SU-DHL-6 (cell line): ENCODE measurements at regions not wholly inside any gene's neighbourhood (a gene's known extent, or its start where the extent isn't known, plus 50 kb on each side); places are given as distances from the start of the nearest gene placed in this dataset.
"Not testable (repeated sequence)": the region's sequence is repeated elsewhere in the genome, so short reads cannot be mapped to it uniquely, and the experiment has no call there.

Experiments
- H2AFZ ChIP-seq: fragments of 200-600 bp; sonication (generic); 2 replicates; pipeline ENCODE4 v1.6.1; 2014; ENCODE audit warnings: low read depth, mild to moderate bottlenecking, moderate library complexity, mixed read lengths, antibody characterized with exemption, low read length; ENCODE audit not compliant: severe bottlenecking
- H3F3A ChIP-seq: fragments of 200-600 bp; shearing (Covaris generic); 2 replicates; pipeline ENCODE4 v1.6.0; 2016; ENCODE audit warnings: antibody characterized with exemption, mild to moderate bottlenecking; ENCODE audit not compliant: insufficient read depth
- H3K27ac ChIP-seq: fragments of 200-600 bp; sonication (generic); 2 replicates; pipeline ENCODE4 v1.5.1; 2016; ENCODE audit warnings: low read depth, mild to moderate bottlenecking, low read length, moderate library complexity, mixed read lengths
- H3K27me3 ChIP-seq: fragments of 200-600 bp; sonication (generic), shearing (Covaris generic); 2 replicates; pipeline ENCODE4 v1.6.0; 2014; ENCODE audit warnings: mild to moderate bottlenecking, low read length
- H3K36me3 ChIP-seq: fragments of 200-600 bp; sonication (generic); 2 replicates; pipeline ENCODE4 v1.6.1; 2014; ENCODE audit warnings: mild to moderate bottlenecking, low read length, mixed read lengths
- H3K4me2 ChIP-seq: fragments of 300-600, 200-600 bp; shearing (Covaris generic), sonication (generic); 2 replicates; pipeline ENCODE4 v1.6.0; 2014; ENCODE audit warnings: low read length, low read depth, mild to moderate bottlenecking; ENCODE audit not compliant: poor library complexity, severe bottlenecking
- H3K4me3 ChIP-seq: fragments of 200-600 bp; sonication (generic); 2 replicates; pipeline ENCODE4 v1.5.1; 2014; ENCODE audit warnings: antibody characterized with exemption, low read length, mild to moderate bottlenecking, mixed read lengths; ENCODE audit not compliant: insufficient read depth, poor library complexity, severe bottlenecking
- H3K79me2 ChIP-seq: fragments of 200-600 bp; sonication (generic); 2 replicates; pipeline ENCODE4 v1.6.1; 2014; ENCODE audit warnings: mild to moderate bottlenecking, low read length, moderate library complexity; ENCODE audit not compliant: insufficient read depth
- H3K9ac ChIP-seq: fragments of 200-600 bp; sonication (generic); 2 replicates; pipeline ENCODE4 v1.7.0; 2014; ENCODE audit warnings: mild to moderate bottlenecking, low read length
- H3K9me2 ChIP-seq: fragments of 200-600 bp; sonication (generic); replicated peaks from 2 replicates; pipeline ENCODE4 v1.6.1; 2014; ENCODE audit warnings: low read length; ENCODE audit not compliant: insufficient read depth
- H3K9me3 ChIP-seq: fragments of 200-600 bp; sonication (generic); 2 replicates; pipeline ENCODE4 v1.6.1; 2014; ENCODE audit warnings: low read length, mixed read lengths; ENCODE audit not compliant: insufficient read depth
- H4K20me1 ChIP-seq: fragments of 200-600 bp; sonication (generic); 2 replicates; pipeline ENCODE4 v1.6.1; 2014; ENCODE audit warnings: low read depth, mild to moderate bottlenecking, antibody characterized with exemption, low read length, moderate library complexity, mixed read lengths
- EZH2phosphoT487 ChIP-seq: fragments of 200-600 bp; sonication (generic), shearing (Covaris generic); conservative IDR thresholded peaks from 2 replicates; pipeline ENCODE4 v1.6.1; 2018; ENCODE audit warnings: mild to moderate bottlenecking, antibody characterized with exemption, low read length, moderate library complexity, mixed read lengths
- TF ChIP-seq, protein P1 (sequence below): fragments of 200-600 bp; sonication (generic); IDR thresholded peaks from one replicate; pipeline ENCODE4 v1.5.1; 2017; ENCODE audit warnings: antibody characterized with exemption, mild to moderate bottlenecking, low read length, moderate library complexity; ENCODE audit not compliant: insufficient read depth, poor library complexity, severe bottlenecking

DNA sequence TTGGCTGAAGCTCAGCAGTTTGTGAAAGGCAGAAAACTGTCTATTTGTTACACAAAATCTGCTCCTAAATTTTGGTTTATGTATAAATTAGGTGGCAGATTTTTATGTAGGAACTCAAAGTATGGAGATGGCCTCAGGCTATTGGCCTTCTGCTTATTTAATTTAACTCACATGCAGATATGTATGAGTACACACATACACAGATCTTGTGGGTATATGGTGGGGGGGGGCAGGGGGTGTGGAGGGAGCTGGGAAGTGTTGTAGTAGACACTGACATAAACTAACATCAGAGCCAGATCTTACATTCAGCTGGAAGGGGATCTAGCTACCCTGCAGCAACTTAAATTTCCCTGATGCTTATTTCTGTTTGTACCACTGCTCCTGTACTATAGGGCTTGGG, 170.8 kb downstream of the EPM2A start:
- H3K79me2 ChIP-seq: no peaks in the 10 kb centered on the region
- no peaks in the 10 kb centered on the region for H3K36me3 ChIP-seq
- H3K27me3 ChIP-seq: no peaks in the 10 kb centered on the region
- TF ChIP-seq, protein P1, sequence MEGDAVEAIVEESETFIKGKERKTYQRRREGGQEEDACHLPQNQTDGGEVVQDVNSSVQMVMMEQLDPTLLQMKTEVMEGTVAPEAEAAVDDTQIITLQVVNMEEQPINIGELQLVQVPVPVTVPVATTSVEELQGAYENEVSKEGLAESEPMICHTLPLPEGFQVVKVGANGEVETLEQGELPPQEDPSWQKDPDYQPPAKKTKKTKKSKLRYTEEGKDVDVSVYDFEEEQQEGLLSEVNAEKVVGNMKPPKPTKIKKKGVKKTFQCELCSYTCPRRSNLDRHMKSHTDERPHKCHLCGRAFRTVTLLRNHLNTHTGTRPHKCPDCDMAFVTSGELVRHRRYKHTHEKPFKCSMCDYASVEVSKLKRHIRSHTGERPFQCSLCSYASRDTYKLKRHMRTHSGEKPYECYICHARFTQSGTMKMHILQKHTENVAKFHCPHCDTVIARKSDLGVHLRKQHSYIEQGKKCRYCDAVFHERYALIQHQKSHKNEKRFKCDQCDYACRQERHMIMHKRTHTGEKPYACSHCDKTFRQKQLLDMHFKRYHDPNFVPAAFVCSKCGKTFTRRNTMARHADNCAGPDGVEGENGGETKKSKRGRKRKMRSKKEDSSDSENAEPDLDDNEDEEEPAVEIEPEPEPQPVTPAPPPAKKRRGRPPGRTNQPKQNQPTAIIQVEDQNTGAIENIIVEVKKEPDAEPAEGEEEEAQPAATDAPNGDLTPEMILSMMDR: no peak
- no peak for TF ChIP-seq EZH2phosphoT487
- no peak overlapping the region for H3K4me3 ChIP-seq
- H3K9ac ChIP-seq: no peak overlapping the region
- no peak overlapping the region for H2AFZ ChIP-seq
- H3K9me2 ChIP-seq: no peaks in the 10 kb centered on the region
- H3F3A ChIP-seq: no peaks in the 10 kb centered on the region
- H3K27ac ChIP-seq: no peak overlapping the region
- no peak overlapping the region for H3K4me2 ChIP-seq
- H3K9me3 ChIP-seq: no peaks in the 10 kb centered on the region
- no peaks in the 10 kb centered on the region for H4K20me1 ChIP-seq

DNA sequence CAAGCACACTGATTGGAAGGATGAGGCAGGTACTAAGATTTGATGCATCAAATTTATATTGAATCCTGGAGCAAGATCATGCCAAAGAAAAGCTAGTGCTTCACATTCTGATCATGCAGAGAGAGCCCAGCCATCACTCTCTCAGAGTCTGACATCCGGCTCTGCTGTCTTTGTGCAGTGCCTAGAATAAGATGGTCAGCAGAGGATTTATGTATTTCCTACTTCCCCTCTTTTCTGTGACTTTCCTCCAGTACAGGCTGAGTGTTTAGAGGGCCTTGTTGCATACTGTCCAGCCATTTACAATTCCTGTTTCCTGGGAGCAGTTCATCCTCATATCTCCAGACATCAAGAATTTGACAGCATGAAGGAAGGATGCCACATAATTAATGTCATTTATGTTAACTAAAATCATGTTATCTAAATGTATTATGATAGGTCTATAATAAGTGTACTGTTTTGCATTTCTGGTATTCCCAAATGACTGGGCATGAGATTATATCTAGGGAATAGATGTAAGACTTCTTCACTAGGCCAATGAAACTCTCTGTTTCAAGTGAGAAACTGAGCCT, 167.6 kb downstream of the EPM2A start:
- H3K9ac ChIP-seq: no peak overlapping the region
- H3K9me3 ChIP-seq: no peaks in the 10 kb centered on the region
- no peaks in the 10 kb centered on the region for H3K79me2 ChIP-seq
- H3K9me2 ChIP-seq: no peaks in the 10 kb centered on the region
- H4K20me1 ChIP-seq: no peaks in the 10 kb centered on the region
- H3F3A ChIP-seq: no peaks in the 10 kb centered on the region
- H3K4me2 ChIP-seq: no peak overlapping the region
- H3K4me3 ChIP-seq: no peak overlapping the region
- no peak overlapping the region for H2AFZ ChIP-seq
- TF ChIP-seq EZH2phosphoT487: no peak
- TF ChIP-seq, protein P1: no peak
- no peak overlapping the region for H3K27ac ChIP-seq
- H3K36me3 ChIP-seq: no peaks in the 10 kb centered on the region
- no peaks in the 10 kb centered on the region for H3K27me3 ChIP-seq

GRCh38 chr6:145569140-145569539, 166.2 kb downstream of the EPM2A start:
- no peak overlapping the region for H3K27ac ChIP-seq
- TF ChIP-seq, protein P1: no peak
- no peak for TF ChIP-seq EZH2phosphoT487
- no peaks in the 10 kb centered on the region for H3K79me2 ChIP-seq
- H3K36me3 ChIP-seq: no peaks in the 10 kb centered on the region
- no peaks in the 10 kb centered on the region for H3K9me3 ChIP-seq
- no peaks in the 10 kb centered on the region for H3K9me2 ChIP-seq
- no peaks in the 10 kb centered on the region for H3F3A ChIP-seq
- H3K9ac ChIP-seq: no peak overlapping the region
- no peak overlapping the region for H3K4me2 ChIP-seq
- no peak overlapping the region for H2AFZ ChIP-seq
- no peaks in the 10 kb centered on the region for H3K27me3 ChIP-seq
- H3K4me3 ChIP-seq: no peak overlapping the region
- H4K20me1 ChIP-seq: no peaks in the 10 kb centered on the region

DNA sequence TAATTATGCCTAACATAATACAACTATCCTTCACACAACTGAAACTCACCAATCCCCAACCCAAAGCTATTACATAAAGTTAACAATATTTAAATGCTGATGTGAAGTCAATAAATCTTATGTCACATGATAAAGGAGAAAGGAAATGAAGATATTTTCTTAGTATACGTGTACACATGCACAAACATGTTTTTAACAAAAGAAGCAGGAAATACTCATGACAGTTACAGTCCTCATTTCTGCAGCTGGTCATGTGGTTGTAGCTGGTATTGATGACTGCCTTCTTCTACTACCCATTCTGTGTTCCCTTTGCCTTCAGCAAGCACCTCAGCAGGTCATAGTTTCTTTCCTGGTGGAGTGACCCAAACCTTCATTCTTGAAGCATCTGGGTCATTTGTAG, 165.0 kb downstream of the EPM2A start:
- not testable (repeated sequence) for H3K79me2 ChIP-seq, H3K27me3 ChIP-seq, H3K4me3 ChIP-seq, H3K9me3 ChIP-seq, H2AFZ ChIP-seq, H3K9me2 ChIP-seq, H3K27ac ChIP-seq, H3F3A ChIP-seq, H4K20me1 ChIP-seq, H3K4me2 ChIP-seq, H3K9ac ChIP-seq, H3K36me3 ChIP-seq

GRCh38 chr6:145574269-145574668, 161.1 kb downstream of the EPM2A start:
- not testable (repeated sequence) for H4K20me1 ChIP-seq, H3K9me3 ChIP-seq, H2AFZ ChIP-seq, H3K4me3 ChIP-seq, H3K9me2 ChIP-seq, H3K27ac ChIP-seq, H3K9ac ChIP-seq, H3F3A ChIP-seq, H3K27me3 ChIP-seq, H3K79me2 ChIP-seq, H3K4me2 ChIP-seq, H3K36me3 ChIP-seq
